ENCODE measurements at regions not wholly inside any gene's neighbourhood (a gene's known extent, or its start where the extent isn't known, plus 50 kb on each side); places are given as distances from the start of the nearest gene placed in this dataset.

GRCh38 chr11:45048313-45048841 is 97.7 kb upstream of the TP53I11 start:
- Histone ChIP-seq H3K9me3 (ENCODE audit: control insufficient read depth, insufficient read depth, low read length) (no peaks in the 10 kb centered on the region), H3K27ac (ENCODE audit: low read depth, low read length) (no peak overlapping the region), H3K4me3 (ENCODE audit: low read depth, low read length) (no peak overlapping the region), H3K36me3 (ENCODE audit: control insufficient read depth, insufficient read depth, low read length) (no peaks in the 10 kb centered on the region), H3K4me1 (ENCODE audit: control insufficient read depth, insufficient read depth, low read length) (peaks cover 10% of the 10 kb centered on the region), H3K27me3 (ENCODE audit: control insufficient read depth, insufficient read depth, low read length) (no peaks in the 10 kb centered on the region)
- 72% methylated on average over 7 of the region's 7 CpGs for WGBS (ENCODE audit: insufficient coverage)
- no peak for DNase-seq (ENCODE audit: low read depth in 4 of 6, low spot score in 6 of 6)

- peak in 2 of 6 donors; percentile 80 to 81 for DNase-seq (ENCODE audit: low read depth in 4 of 6, low spot score in 6 of 6)
- Histone ChIP-seq H3K36me3 (ENCODE audit: control insufficient read depth, insufficient read depth, low read length) (no peaks in the 10 kb centered on the region), H3K27me3 (ENCODE audit: control insufficient read depth, insufficient read depth, low read length) (no peaks in the 10 kb centered on the region), H3K4me3 (ENCODE audit: low read depth, low read length) (no peak overlapping the region), H3K4me1 (ENCODE audit: control insufficient read depth, insufficient read depth, low read length) (peaks cover 10% of the 10 kb centered on the region), H3K27ac (ENCODE audit: low read depth, low read length) (no peak overlapping the region), H3K9me3 (ENCODE audit: control insufficient read depth, insufficient read depth, low read length) (no peaks in the 10 kb centered on the region)
- WGBS (ENCODE audit: insufficient coverage): 63% methylated on average over 15 of the region's 22 CpGs
Measured at GRCh38 chr11:45048870-45049691, 97.4 kb upstream of the PRDM11 start.

- DNase-seq (ENCODE audit: low read depth in 4 of 6, low spot score in 6 of 6): peak in 1 of 6 donors; percentile 69
- Histone ChIP-seq H3K27me3 (ENCODE audit: control insufficient read depth, insufficient read depth, low read length) (no peaks in the 10 kb centered on the region), H3K9me3 (ENCODE audit: control insufficient read depth, insufficient read depth, low read length) (no peaks in the 10 kb centered on the region), H3K4me3 (ENCODE audit: low read depth, low read length) (no peak overlapping the region), H3K4me1 (ENCODE audit: control insufficient read depth, insufficient read depth, low read length) (peaks cover 10% of the 10 kb centered on the region), H3K27ac (ENCODE audit: low read depth, low read length) (no peak overlapping the region), H3K36me3 (ENCODE audit: control insufficient read depth, insufficient read depth, low read length) (no peaks in the 10 kb centered on the region)
- WGBS (ENCODE audit: insufficient coverage): 74% methylated on average over 7 of the region's 7 CpGs
Measured at GRCh38 chr11:45050111-45050510, 96.3 kb upstream of the PRDM11 start.

- DNase-seq (ENCODE audit: low read depth in 4 of 6, low spot score in 6 of 6): peak in 1 of 6 donors; percentile 90
- Histone ChIP-seq H3K4me1 (ENCODE audit: control insufficient read depth, insufficient read depth, low read length) (peaks cover 10% of the 10 kb centered on the region), H3K36me3 (ENCODE audit: control insufficient read depth, insufficient read depth, low read length) (no peaks in the 10 kb centered on the region), H3K4me3 (ENCODE audit: low read depth, low read length) (no peak overlapping the region), H3K9me3 (ENCODE audit: control insufficient read depth, insufficient read depth, low read length) (no peaks in the 10 kb centered on the region), H3K27ac (ENCODE audit: low read depth, low read length) (no peak overlapping the region), H3K27me3 (ENCODE audit: control insufficient read depth, insufficient read depth, low read length) (no peaks in the 10 kb centered on the region)
- 70% methylated on average over 2 of the region's 4 CpGs for WGBS (ENCODE audit: insufficient coverage)
Measured at GRCh38 chr11:45051621-45052020, 94.8 kb upstream of the PRDM11 start.

- H3K4me1 ChIP-seq (ENCODE audit: control insufficient read depth, insufficient read depth, low read length): peaks cover 10% of the 10 kb centered on the region
- WGBS (ENCODE audit: insufficient coverage): 65% methylated on average over 6 of the region's 6 CpGs
- H3K4me3 ChIP-seq (ENCODE audit: low read depth, low read length): no peak overlapping the region
- no peaks in the 10 kb centered on the region for H3K27me3 ChIP-seq (ENCODE audit: control insufficient read depth, insufficient read depth, low read length)
- H3K27ac ChIP-seq (ENCODE audit: low read depth, low read length): no peak overlapping the region
- no peak for DNase-seq (ENCODE audit: low read depth in 4 of 6, low spot score in 6 of 6)
- H3K36me3 ChIP-seq (ENCODE audit: control insufficient read depth, insufficient read depth, low read length): no peaks in the 10 kb centered on the region
- H3K9me3 ChIP-seq (ENCODE audit: control insufficient read depth, insufficient read depth, low read length): no peaks in the 10 kb centered on the region
Measured at GRCh38 chr11:45052361-45052760, 94.1 kb upstream of the PRDM11 start.

GRCh38 chr11:45053736-45054446 is 92.5 kb upstream of the PRDM11 start:
- Histone ChIP-seq H3K27me3 (ENCODE audit: control insufficient read depth, insufficient read depth, low read length) (no peaks in the 10 kb centered on the region), H3K4me1 (ENCODE audit: control insufficient read depth, insufficient read depth, low read length) (peaks cover 10% of the 10 kb centered on the region), H3K36me3 (ENCODE audit: control insufficient read depth, insufficient read depth, low read length) (no peaks in the 10 kb centered on the region), H3K27ac (ENCODE audit: low read depth, low read length) (no peak overlapping the region), H3K4me3 (ENCODE audit: low read depth, low read length) (no peak overlapping the region), H3K9me3 (ENCODE audit: control insufficient read depth, insufficient read depth, low read length) (no peaks in the 10 kb centered on the region)
- 72% methylated on average over 15 of the region's 15 CpGs for WGBS (ENCODE audit: insufficient coverage)
- DNase-seq (ENCODE audit: low read depth in 4 of 6, low spot score in 6 of 6): no peak

GRCh38 chr11:45054956-45055355 is 91.5 kb upstream of the PRDM11 start:
- peaks cover 4% of the 10 kb centered on the region for H3K4me1 ChIP-seq (ENCODE audit: control insufficient read depth, insufficient read depth, low read length)
- DNase-seq (ENCODE audit: low read depth in 4 of 6, low spot score in 6 of 6): no peak

GRCh38 chr11:45056529-45056928 is 89.9 kb upstream of the PRDM11 start:
- DNase-seq (ENCODE audit: low read depth in 4 of 6, low spot score in 6 of 6): peak in 1 of 6 donors; percentile 22
- H3K4me1 ChIP-seq (ENCODE audit: control insufficient read depth, insufficient read depth, low read length): peaks cover 4% of the 10 kb centered on the region
- H3K27ac ChIP-seq (ENCODE audit: low read depth, low read length): no peak overlapping the region
- WGBS (ENCODE audit: insufficient coverage): 22% methylated on average over 1 of the region's 1 CpG
- no peaks in the 10 kb centered on the region for H3K36me3 ChIP-seq (ENCODE audit: control insufficient read depth, insufficient read depth, low read length)
- H3K27me3 ChIP-seq (ENCODE audit: control insufficient read depth, insufficient read depth, low read length): no peaks in the 10 kb centered on the region
- H3K4me3 ChIP-seq (ENCODE audit: low read depth, low read length): no peak overlapping the region
- H3K9me3 ChIP-seq (ENCODE audit: control insufficient read depth, insufficient read depth, low read length): no peaks in the 10 kb centered on the region

More at GRCh38 chr11:45054956-45055355, 91.5 kb upstream of the PRDM11 start:
- H3K36me3 ChIP-seq (ENCODE audit: control insufficient read depth, insufficient read depth, low read length): no peaks in the 10 kb centered on the region
- 92% methylated on average over 8 of the region's 8 CpGs for WGBS (ENCODE audit: insufficient coverage)
- H3K27ac ChIP-seq (ENCODE audit: low read depth, low read length): no peak overlapping the region
- H3K27me3 ChIP-seq (ENCODE audit: control insufficient read depth, insufficient read depth, low read length): no peaks in the 10 kb centered on the region
- H3K9me3 ChIP-seq (ENCODE audit: control insufficient read depth, insufficient read depth, low read length): no peaks in the 10 kb centered on the region
- no peak overlapping the region for H3K4me3 ChIP-seq (ENCODE audit: low read depth, low read length)

- Histone ChIP-seq H3K27ac (ENCODE audit: low read depth, low read length) (no peak overlapping the region), H3K27me3 (ENCODE audit: control insufficient read depth, insufficient read depth, low read length) (no peaks in the 10 kb centered on the region), H3K36me3 (ENCODE audit: control insufficient read depth, insufficient read depth, low read length) (no peaks in the 10 kb centered on the region), H3K4me3 (ENCODE audit: low read depth, low read length) (no peak overlapping the region), H3K4me1 (ENCODE audit: control insufficient read depth, insufficient read depth, low read length) (no peaks in the 10 kb centered on the region), H3K9me3 (ENCODE audit: control insufficient read depth, insufficient read depth, low read length) (no peaks in the 10 kb centered on the region)
- 90% methylated on average over 2 of the region's 5 CpGs for WGBS (ENCODE audit: insufficient coverage)
- peak in 1 of 6 donors; percentile 5 for DNase-seq (ENCODE audit: low read depth in 4 of 6, low spot score in 6 of 6)
Measured at GRCh38 chr11:45057938-45058646, 88.3 kb upstream of the PRDM11 start.

All from spinal cord (tissue), 9 donors.